Testis (tissue), 2 donors: ENCODE measurements at regions not wholly inside any gene's neighbourhood (a gene's known extent, or its start where the extent isn't known, plus 50 kb on each side); places are given as distances from the start of the nearest gene placed in this dataset.

Source experiments
- CTCF ChIP-seq, 3 experiments: fragments of 450-650 bp in 2 of 3; fragments of 200-600 bp in 1 of 3; sonication (generic) in 1 of 3; IDR thresholded peaks; one replicate each; pipeline ENCODE4 v1.5.1; 2016 to 2019; ENCODE audit warnings: antibody characterized with exemption in 3 of 3, mild to moderate bottlenecking in 2 of 3, moderate library complexity in 1 of 3
- POLR2A ChIP-seq: fragments of 450-650 bp; IDR thresholded peaks from one replicate; pipeline ENCODE4 v1.6.1; 2017; ENCODE audit warnings: antibody characterized with exemption, mild to moderate bottlenecking, moderate library complexity

GRCh38 chr11:134489728-134490127, 77.7 kb upstream of the B3GAT1 start:
- no peak for TF ChIP-seq CTCF (IDR thresholded peaks at IDR 0.05)
- no peak for TF ChIP-seq POLR2A
